Spleen (tissue), 7 donors: ENCODE measurements at regions not wholly inside any gene's neighbourhood (a gene's known extent, or its start where the extent isn't known, plus 50 kb on each side); places are given as distances from the start of the nearest gene placed in this dataset.

Experiments used
- CTCF ChIP-seq, 11 experiments: fragments of 200-600 bp in 7 of 11; fragments of 450-650 bp in 4 of 11; sonication (generic) in 4 of 11; IDR thresholded peaks in 8 of 11; conservative IDR thresholded peaks in 3 of 11; 1 replicate in 7 of 11; 2 replicates in 4 of 11; pipeline versions ENCODE4 v1.4.0 to v1.8.0; 2016 to 2021; ENCODE audit warnings: antibody characterized with exemption in 11 of 11, inconsistent platforms in 4 of 11, mild to moderate bottlenecking in 1 of 11
- POLR2A ChIP-seq, 3 donors: fragments of 450-650 bp; IDR thresholded peaks; one replicate each; pipeline ENCODE4 v1.5.1; 2017; ENCODE audit warnings: antibody characterized with exemption in 3 of 3, mild to moderate bottlenecking in 1 of 3
- donor health status: DM: no; HTN: no; CAD: no; lungs with moderate emphysema.
- donor health status: DM: no; HTN: no; CAD: no.
- donor health status: DM: no; HTN: no; CAD: no.

DNA sequence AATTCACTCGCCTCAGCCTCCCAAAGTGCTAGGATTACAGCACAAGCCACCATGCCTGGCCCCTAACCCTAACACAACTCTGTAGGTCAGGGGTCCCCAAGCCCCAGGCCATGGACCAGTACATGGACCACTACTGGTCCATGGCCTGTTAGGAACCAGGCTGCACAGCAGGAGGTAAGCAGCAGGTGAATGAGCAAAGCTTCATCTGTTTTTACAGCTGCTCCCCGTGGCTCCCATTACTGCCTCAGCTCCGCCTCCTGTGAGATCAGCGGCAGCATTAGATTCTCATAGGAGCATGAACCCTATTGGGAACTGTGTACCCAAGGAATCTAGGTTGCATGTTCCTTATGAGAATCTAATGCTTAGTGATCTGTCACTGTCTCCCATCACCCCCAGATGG, 201.7 kb downstream of the NRP2 start:
- TF ChIP-seq CTCF (IDR thresholded peaks at IDR 0.05 in 8 of 11, conservative IDR thresholded peaks at IDR 0.05 in 3 of 11): no peak
- TF ChIP-seq POLR2A (IDR thresholded peaks at IDR 0.05): no peak
